ACHN (cell line): ENCODE measurements at regions not wholly inside any gene's neighbourhood (a gene's known extent, or its start where the extent isn't known, plus 50 kb on each side); places are given as distances from the start of the nearest gene placed in this dataset.
"Not testable (repeated sequence)": the region's sequence is repeated elsewhere in the genome, so short reads cannot be mapped to it uniquely, and the experiment has no call there.

ENCODE experiments used
- DNase-seq: peaks from one replicate; pipeline ENCODE4 v3.0.0-alpha.2; 2015
- in situ Hi-C: cut with HindIII; loops from 2 replicates; pipeline ENCODE4 v1.10.0; 2017; ENCODE audit warnings: low sequenced_read_pairs, low pct_ligation_motif_present, low pct_unique_long_range_greater_than_20kb

- in situ Hi-C loops, DNase-seq: not testable (repeated sequence)
Observed at GRCh38 chr1:41308520-41308919, 52.7 kb upstream of the FOXO6 start.

GRCh38 chr1:41305576-41306363 lies 55.5 kb upstream of the FOXO6 start:
- DNase-seq: no peak
- in situ Hi-C loops: no loop called here

GRCh38 chr1:41296506-41296905 lies 54.4 kb upstream of the SCMH1 start:
- DNase-seq: no peak

GRCh38 chr1:41294216-41294615 lies 52.1 kb upstream of the SCMH1 start:
- DNase-seq: no peak
- in situ Hi-C loops: loop anchor here (25.0 kb wide), 1 partner anchor 118 kb away; no protein-coding TSS in a partner anchor

More at GRCh38 chr1:41296506-41296905, 54.4 kb upstream of the SCMH1 start:
- in situ Hi-C loops: loop anchor here (25.0 kb wide), 1 partner anchor 116 kb away; no protein-coding TSS in a partner anchor

- in situ Hi-C loops: loop anchor here (25.0 kb wide), 1 partner anchor 119 kb away; no protein-coding TSS in a partner anchor
- DNase-seq: no peak
Observed at GRCh38 chr1:41293779-41294178, 51.7 kb upstream of the SCMH1 start.
